ENCODE measurements at regions not wholly inside any gene's neighbourhood (a gene's known extent, or its start where the extent isn't known, plus 50 kb on each side); places are given as distances from the start of the nearest gene placed in this dataset.
"Not testable (repeated sequence)": the region's sequence is repeated elsewhere in the genome, so short reads cannot be mapped to it uniquely, and the experiment has no call there.

DNA sequence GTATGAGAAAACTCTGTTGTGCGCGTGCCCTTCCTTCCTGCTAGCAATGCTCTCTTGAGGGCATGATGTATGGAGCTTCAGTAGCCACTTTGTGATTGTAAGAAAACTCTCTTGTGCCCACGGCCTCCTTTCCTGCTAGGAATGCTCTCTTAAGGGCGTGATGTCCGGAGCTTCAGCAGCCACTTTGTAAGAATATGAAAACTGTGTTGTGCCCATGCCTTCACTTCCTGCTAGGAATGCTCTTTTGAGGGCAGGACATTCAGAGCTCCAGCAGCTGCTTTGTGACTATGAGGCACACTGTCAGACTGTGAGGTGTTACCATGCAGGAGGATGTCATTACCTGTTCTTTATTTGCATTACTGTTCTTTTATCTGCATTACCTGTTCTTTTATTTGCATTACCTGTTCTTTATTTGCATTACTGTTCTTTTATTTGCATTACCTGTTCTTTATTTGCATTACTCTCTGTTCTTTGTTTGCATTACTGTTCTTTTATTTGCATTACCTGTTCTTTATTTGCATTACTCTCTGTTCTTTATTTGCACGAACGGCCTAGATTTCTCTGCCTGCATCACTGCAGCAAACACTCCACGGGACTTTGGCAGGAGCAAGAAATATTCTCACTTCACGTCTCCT, 166.7 kb downstream of the CRLF2 start:
- no peak for TF ChIP-seq CTCF (IDR thresholded peaks at IDR 0.05; ENCODE audit: partially characterized antibody, unreplicated experiment)
- peaks cover 7% of the 10 kb centered on the region for H3K27me3 Mint-ChIP-seq (ENCODE audit: unreplicated experiment)
- H3K36me3 Mint-ChIP-seq (ENCODE audit: unreplicated experiment) = peaks cover 5% of the 10 kb centered on the region
- no peak overlapping the region for H3K27ac Mint-ChIP-seq (ENCODE audit: unreplicated experiment)
- peaks cover 11% of the 10 kb centered on the region for H3K9me3 Mint-ChIP-seq (ENCODE audit: unreplicated experiment)
- DNase-seq = no peak
- H3K4me1 Mint-ChIP-seq (ENCODE audit: low read depth, unreplicated experiment) = peaks cover 3% of the 10 kb centered on the region
- H3K4me3 Mint-ChIP-seq (ENCODE audit: unreplicated experiment) = no peak overlapping the region

DNA sequence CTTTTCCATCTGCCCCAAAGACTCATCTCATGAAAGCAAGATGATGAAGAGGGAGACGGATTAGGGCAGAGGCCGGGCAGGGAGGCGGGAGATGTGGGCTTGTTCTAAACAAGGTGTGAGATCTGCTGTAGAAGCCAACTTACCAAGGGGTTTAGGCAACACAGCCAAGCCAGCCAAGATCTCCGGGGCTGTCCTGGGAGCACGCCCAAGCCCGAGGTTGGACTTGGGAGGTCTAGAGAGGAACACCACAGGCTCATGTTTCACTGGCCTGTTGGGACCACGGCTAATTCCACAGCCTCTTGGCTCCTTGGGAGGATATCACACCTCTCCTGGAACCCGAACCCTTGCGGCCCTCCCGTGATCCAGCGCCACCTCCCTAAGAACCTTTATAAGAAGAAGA, 171.4 kb downstream of the CRLF2 start:
- TF ChIP-seq CTCF (IDR thresholded peaks at IDR 0.05; ENCODE audit: partially characterized antibody, unreplicated experiment) = no peak
- Mint-ChIP-seq H3K36me3 (ENCODE audit: unreplicated experiment) (peaks cover 7% of the 10 kb centered on the region), H3K27me3 (ENCODE audit: unreplicated experiment) (peaks cover 8% of the 10 kb centered on the region), H3K4me1 (ENCODE audit: low read depth, unreplicated experiment) (no peaks in the 10 kb centered on the region), H3K9me3 (ENCODE audit: unreplicated experiment) (peaks cover 6% of the 10 kb centered on the region), H3K27ac (ENCODE audit: unreplicated experiment) (no peak overlapping the region), H3K4me3 (ENCODE audit: unreplicated experiment) (no peak overlapping the region)
- no peak for DNase-seq

GRCh38 chrX:1035931-1036330, 176.5 kb downstream of the CRLF2 start:
- H3K27ac Mint-ChIP-seq (ENCODE audit: unreplicated experiment); H3K4me1 Mint-ChIP-seq (ENCODE audit: low read depth, unreplicated experiment); H3K9me3 Mint-ChIP-seq (ENCODE audit: unreplicated experiment); H3K36me3 Mint-ChIP-seq (ENCODE audit: unreplicated experiment); H3K4me3 Mint-ChIP-seq (ENCODE audit: unreplicated experiment); DNase-seq; H3K27me3 Mint-ChIP-seq (ENCODE audit: unreplicated experiment): not testable (repeated sequence)

DNA sequence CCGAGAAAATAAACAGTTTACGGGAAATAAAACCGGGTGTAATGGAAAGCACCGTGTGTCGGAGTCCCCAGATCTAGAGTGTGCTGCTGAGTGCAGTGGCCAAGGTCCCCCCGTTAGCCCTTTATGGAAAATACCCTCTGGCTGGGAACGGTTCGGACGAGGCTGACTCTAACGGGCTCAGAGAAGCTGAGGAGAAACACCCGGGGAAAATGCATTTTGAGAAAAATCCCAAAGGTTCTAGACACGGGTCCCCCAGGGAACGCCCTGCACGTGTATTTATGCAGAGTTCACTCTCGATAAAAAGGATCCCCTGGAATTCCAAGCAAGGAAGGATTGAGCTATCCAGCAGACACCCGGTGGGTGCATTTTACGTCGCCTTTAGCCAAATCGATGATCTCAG, 177.2 kb downstream of the CRLF2 start:
- Mint-ChIP-seq H3K4me3 (ENCODE audit: unreplicated experiment) (no peak overlapping the region), H3K27me3 (ENCODE audit: unreplicated experiment) (peaks cover 4% of the 10 kb centered on the region), H3K27ac (ENCODE audit: unreplicated experiment) (no peak overlapping the region), H3K4me1 (ENCODE audit: low read depth, unreplicated experiment) (no peaks in the 10 kb centered on the region), H3K36me3 (ENCODE audit: unreplicated experiment) (peaks cover 3% of the 10 kb centered on the region), H3K9me3 (ENCODE audit: unreplicated experiment) (peaks cover 2% of the 10 kb centered on the region)
- TF ChIP-seq CTCF (IDR thresholded peaks at IDR 0.05; ENCODE audit: partially characterized antibody, unreplicated experiment) = no peak
- DNase-seq = no peak

DNA sequence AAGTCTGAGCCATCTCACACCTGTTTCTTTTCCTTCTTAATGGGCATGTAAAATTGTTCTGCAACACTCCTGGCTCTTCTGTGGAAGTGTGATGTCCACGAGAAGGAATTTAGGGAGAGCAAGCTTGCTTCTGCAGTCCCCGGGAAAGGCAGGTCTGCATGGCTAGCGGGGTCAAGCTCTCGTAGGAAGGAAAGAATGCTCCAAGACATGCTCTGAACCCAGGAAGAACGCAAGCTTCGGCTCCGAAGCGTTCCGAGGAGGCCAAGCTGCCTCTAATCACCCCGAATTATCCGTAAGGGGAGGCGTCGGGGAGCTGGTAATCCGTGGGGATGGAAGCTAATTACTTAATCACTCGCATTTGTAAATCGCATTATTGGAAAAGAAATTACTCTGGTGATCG, 177.7 kb downstream of the CRLF2 start:
- Mint-ChIP-seq H3K4me1 (ENCODE audit: low read depth, unreplicated experiment) (no peaks in the 10 kb centered on the region), H3K4me3 (ENCODE audit: unreplicated experiment) (no peak overlapping the region), H3K27me3 (ENCODE audit: unreplicated experiment) (peaks cover 3% of the 10 kb centered on the region), H3K9me3 (ENCODE audit: unreplicated experiment) (no peaks in the 10 kb centered on the region), H3K27ac (ENCODE audit: unreplicated experiment) (no peak overlapping the region), H3K36me3 (ENCODE audit: unreplicated experiment) (no peaks in the 10 kb centered on the region)
- DNase-seq = no peak
- TF ChIP-seq CTCF (IDR thresholded peaks at IDR 0.05; ENCODE audit: partially characterized antibody, unreplicated experiment) = no peak

Data from glutamatergic neuron (in vitro differentiated cells).